ENCODE measurements at regions not wholly inside any gene's neighbourhood (a gene's known extent, or its start where the extent isn't known, plus 50 kb on each side); places are given as distances from the start of the nearest gene placed in this dataset.
"Not testable (repeated sequence)": the region's sequence is repeated elsewhere in the genome, so short reads cannot be mapped to it uniquely, and the experiment has no call there.

GRCh38 chr1:187756684-187757083 is 927.9 kb downstream of the PLA2G4A start:
- not testable (repeated sequence) for TF ChIP-seq POLR2A, CTCF (IDR thresholded peaks at IDR 0.05)

All from esophagus squamous epithelium (tissue), 4 donors.